ENCODE measurements at regions not wholly inside any gene's neighbourhood (a gene's known extent, or its start where the extent isn't known, plus 50 kb on each side); places are given as distances from the start of the nearest gene placed in this dataset.

- H2AFZ ChIP-seq (ENCODE audit: low read depth, low read length, poor library complexity, severe bottlenecking) = no peak overlapping the region
- H3K9ac ChIP-seq (ENCODE audit: low read length) = no peak overlapping the region
- intact Hi-C loops (cut with micrococcal nuclease) = no loop called here
- no peak overlapping the region for H3K27ac ChIP-seq (ENCODE audit: low read depth, low read length)
- RAD21 ChIA-PET (ENCODE audit: low non-redundant PET in 1 of 2, low total read pairs in 2 of 2, uncharacterized antibody in 2 of 2, unreplicated experiment in 2 of 2) = no interaction called here
- no TSS peak for BruUV-seq (replicated peaks)
- CTCF ChIA-PET = no interaction called here
- no peaks in the 10 kb centered on the region; the same call in none of the 2 replicates for H3K27me3 ChIP-seq (ENCODE audit: insufficient read depth, low read length)
- no peak overlapping the region for H3K4me3 ChIP-seq (replicated peaks in 1 of 2; ENCODE audit: low read depth in 1 of 2, low read length in 2 of 2)
- H3K9me3 ChIP-seq (ENCODE audit: control insufficient read depth in 1 of 2, insufficient read depth in 1 of 2, low read depth in 1 of 2, low read length in 2 of 2) = peaks cover 0 to 6% of the 10 kb centered on the region in 2 experiments; a peak in 2 of 4 replicates
- no peaks in the 10 kb centered on the region for H3K36me3 ChIP-seq (ENCODE audit: control insufficient read depth in 1 of 2, insufficient read depth in 2 of 2, low read length in 2 of 2)
- DNase-seq (ENCODE audit: low read depth, low spot score) (no peak), ATAC-seq (no peak)
- TF ChIP-seq ZNF274 (IDR thresholded peaks at IDR 0.05; ENCODE audit: low read depth, low read length) = no peak
- no peak for TF ChIP-seq ZBTB33 (IDR thresholded peaks at IDR 0.05; ENCODE audit: extremely low read depth, insufficient replicate concordance, low read length)
- TF ChIP-seq EGR1 (IDR thresholded peaks at IDR 0.05; ENCODE audit: low read depth) = no peak
- TF ChIP-seq SP1 (IDR thresholded peaks at IDR 0.05; ENCODE audit: low read depth) = no peak
- no peak for TF ChIP-seq YY1 (IDR thresholded peaks at IDR 0.05; ENCODE audit: extremely low read depth, insufficient replicate concordance, low read depth, low read length)
- TF ChIP-seq POLR2AphosphoS5 (IDR thresholded peaks at IDR 0.05; ENCODE audit: low read depth, low read length) = no peak
- TF ChIP-seq ELF1 (IDR thresholded peaks at IDR 0.05; ENCODE audit: borderline replicate concordance, low read depth) = no peak
- no peak for TF ChIP-seq EZH2 (IDR thresholded peaks at IDR 0.05)
- no peak for TF ChIP-seq MAX (IDR thresholded peaks at IDR 0.05)
- TF ChIP-seq SIN3A (IDR thresholded peaks at IDR 0.05; ENCODE audit: low read depth) = no peak
- TF ChIP-seq, protein P1, sequence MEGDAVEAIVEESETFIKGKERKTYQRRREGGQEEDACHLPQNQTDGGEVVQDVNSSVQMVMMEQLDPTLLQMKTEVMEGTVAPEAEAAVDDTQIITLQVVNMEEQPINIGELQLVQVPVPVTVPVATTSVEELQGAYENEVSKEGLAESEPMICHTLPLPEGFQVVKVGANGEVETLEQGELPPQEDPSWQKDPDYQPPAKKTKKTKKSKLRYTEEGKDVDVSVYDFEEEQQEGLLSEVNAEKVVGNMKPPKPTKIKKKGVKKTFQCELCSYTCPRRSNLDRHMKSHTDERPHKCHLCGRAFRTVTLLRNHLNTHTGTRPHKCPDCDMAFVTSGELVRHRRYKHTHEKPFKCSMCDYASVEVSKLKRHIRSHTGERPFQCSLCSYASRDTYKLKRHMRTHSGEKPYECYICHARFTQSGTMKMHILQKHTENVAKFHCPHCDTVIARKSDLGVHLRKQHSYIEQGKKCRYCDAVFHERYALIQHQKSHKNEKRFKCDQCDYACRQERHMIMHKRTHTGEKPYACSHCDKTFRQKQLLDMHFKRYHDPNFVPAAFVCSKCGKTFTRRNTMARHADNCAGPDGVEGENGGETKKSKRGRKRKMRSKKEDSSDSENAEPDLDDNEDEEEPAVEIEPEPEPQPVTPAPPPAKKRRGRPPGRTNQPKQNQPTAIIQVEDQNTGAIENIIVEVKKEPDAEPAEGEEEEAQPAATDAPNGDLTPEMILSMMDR (IDR thresholded peaks at IDR 0.05 in 2 of 3, conservative IDR thresholded peaks at IDR 0.05 in 1 of 3; ENCODE audit: borderline replicate concordance in 1 of 3, insufficient read depth in 1 of 3, low read depth in 2 of 3, low read length in 2 of 3) = no peak
- no peak for TF ChIP-seq EZH2phosphoT487 (IDR thresholded peaks at IDR 0.05; ENCODE audit: borderline replicate concordance)
- no peak for TF ChIP-seq POLR2A (IDR thresholded peaks at IDR 0.05; ENCODE audit: borderline replicate concordance, extremely low read depth, insufficient read depth, insufficient read length)
- TF ChIP-seq TCF7L2 (IDR thresholded peaks at IDR 0.05; ENCODE audit: borderline replicate concordance, extremely low read depth, insufficient read depth, insufficient read length) = no peak
- no peak for TF ChIP-seq SRF (IDR thresholded peaks at IDR 0.05; ENCODE audit: low read depth)
- no peaks in the 10 kb centered on the region for H3K9me2 ChIP-seq (ENCODE audit: insufficient read depth)
- no peaks in the 10 kb centered on the region for H4K20me1 ChIP-seq (ENCODE audit: insufficient read depth)
- no peaks in the 10 kb centered on the region for H3K79me2 ChIP-seq (ENCODE audit: insufficient read depth, low read length)
- H3K4me2 ChIP-seq (ENCODE audit: low read length) = no peak overlapping the region
- H3K4me1 ChIP-seq (ENCODE audit: control insufficient read depth in 1 of 2, insufficient read depth in 2 of 2, low read length in 2 of 2) = no peaks in the 10 kb centered on the region
- POLR2A ChIA-PET = no interaction called here
Observed at GRCh38 chr22:47233316-47234243, 471.1 kb downstream of the TBC1D22A start.
